Subcutaneous abdominal adipose tissue (tissue), 5 donors: ENCODE measurements at regions not wholly inside any gene's neighbourhood (a gene's known extent, or its start where the extent isn't known, plus 50 kb on each side); places are given as distances from the start of the nearest gene placed in this dataset.

ENCODE experiments used
- H3K27ac ChIP-seq: one replicate; pipeline ENCODE4 v1.7.0; 2013; ENCODE audit warnings: low read depth, mild to moderate bottlenecking, inconsistent platforms, low read length, moderate library complexity
- H3K27me3 ChIP-seq, 5 donors: one replicate each; pipeline ENCODE4 v1.7.0; 2013; ENCODE audit warnings: low read length in 5 of 5, inconsistent platforms in 1 of 5; ENCODE audit not compliant: control insufficient read depth in 5 of 5, insufficient read depth in 4 of 5
- H3K36me3 ChIP-seq, 5 donors: one replicate each; pipeline ENCODE4 v1.7.0; 2013; ENCODE audit warnings: low read length in 5 of 5; ENCODE audit not compliant: control insufficient read depth in 5 of 5, insufficient read depth in 5 of 5
- H3K4me1 ChIP-seq, 5 donors: one replicate each; pipeline ENCODE4 v1.7.0; 2013; ENCODE audit warnings: low read length in 5 of 5, mild to moderate bottlenecking in 3 of 5, moderate library complexity in 1 of 5; ENCODE audit not compliant: control insufficient read depth in 5 of 5, insufficient read depth in 5 of 5
- H3K4me3 ChIP-seq, 5 donors: one replicate each; pipeline ENCODE4 v1.7.0; 2013; ENCODE audit warnings: low read length in 5 of 5, low read depth in 1 of 5
- H3K9ac ChIP-seq, 5 donors: one replicate each; pipeline ENCODE4 v1.7.0; 2013; ENCODE audit warnings: low read length in 5 of 5, mild to moderate bottlenecking in 4 of 5, moderate library complexity in 3 of 5
- H3K9me3 ChIP-seq, 5 donors: one replicate each; pipeline ENCODE4 v1.7.0; 2013; ENCODE audit warnings: low read length in 5 of 5; ENCODE audit not compliant: control insufficient read depth in 5 of 5
- donor health status: healthy.
- donor health status: healthy.
- donor health status: healthy.
- donor health status: healthy.
- donor health status: healthy.

GRCh38 chr18:69300185-69300584, 100.5 kb upstream of the DOK6 start:
- no peak overlapping the region for H3K9ac ChIP-seq
- no peak overlapping the region for H3K27ac ChIP-seq
- no peaks in the 10 kb centered on the region for H3K36me3 ChIP-seq
- no peaks in the 10 kb centered on the region for H3K27me3 ChIP-seq
- peaks cover 0 to 14% (median 12%) of the 10 kb centered on the region in 5 donors for H3K9me3 ChIP-seq
- H3K4me3 ChIP-seq: no peak overlapping the region
- H3K4me1 ChIP-seq: no peaks in the 10 kb centered on the region

GRCh38 chr18:69308619-69309018, 92.1 kb upstream of the DOK6 start:
- Histone ChIP-seq H3K27me3 (no peaks in the 10 kb centered on the region), H3K27ac (no peak overlapping the region), H3K4me1 (no peaks in the 10 kb centered on the region), H3K9ac (no peak overlapping the region), H3K36me3 (no peaks in the 10 kb centered on the region), H3K4me3 (no peak overlapping the region), H3K9me3 (peaks cover 0 to 8% (median 2%) of the 10 kb centered on the region in 5 donors)

- H3K4me1 ChIP-seq: no peaks in the 10 kb centered on the region
- H3K9ac ChIP-seq: no peak overlapping the region
- no peak overlapping the region for H3K27ac ChIP-seq
- no peaks in the 10 kb centered on the region for H3K27me3 ChIP-seq
- no peaks in the 10 kb centered on the region for H3K36me3 ChIP-seq
- H3K4me3 ChIP-seq: no peak overlapping the region
- H3K9me3 ChIP-seq: peaks cover 0 to 4% (median 0%) of the 10 kb centered on the region in 5 donors
These were observed 74.6 kb upstream of the DOK6 start for GRCh38 chr18:69326094-69326493.

- Histone ChIP-seq H3K4me1 (no peaks in the 10 kb centered on the region), H3K27ac (no peak overlapping the region), H3K9me3 (peaks cover 0 to 4% (median 0%) of the 10 kb centered on the region in 5 donors), H3K4me3 (no peak overlapping the region), H3K9ac (no peak overlapping the region), H3K27me3 (no peaks in the 10 kb centered on the region), H3K36me3 (no peaks in the 10 kb centered on the region)
These were observed 72.6 kb upstream of the DOK6 start for GRCh38 chr18:69328086-69328485.

- H3K9ac ChIP-seq: no peak overlapping the region
- H3K27ac ChIP-seq: no peak overlapping the region
- peaks cover 0 to 4% (median 0%) of the 10 kb centered on the region in 5 donors for H3K9me3 ChIP-seq
- no peak overlapping the region for H3K4me3 ChIP-seq
- no peaks in the 10 kb centered on the region for H3K4me1 ChIP-seq
- H3K27me3 ChIP-seq: no peaks in the 10 kb centered on the region
- H3K36me3 ChIP-seq: no peaks in the 10 kb centered on the region
These were observed 70.2 kb upstream of the DOK6 start for GRCh38 chr18:69330385-69331005.

- H3K4me1 ChIP-seq: no peaks in the 10 kb centered on the region
- H3K9me3 ChIP-seq: peaks cover 0 to 3% (median 0%) of the 10 kb centered on the region in 5 donors
- H3K9ac ChIP-seq: no peak overlapping the region
- H3K4me3 ChIP-seq: no peak overlapping the region
- H3K27ac ChIP-seq: no peak overlapping the region
- H3K27me3 ChIP-seq: no peaks in the 10 kb centered on the region
- no peaks in the 10 kb centered on the region for H3K36me3 ChIP-seq
These were observed 50.6 kb upstream of the DOK6 start for GRCh38 chr18:69349912-69350597.
